GM18867 (cell line): ENCODE measurements at regions not wholly inside any gene's neighbourhood (a gene's known extent, or its start where the extent isn't known, plus 50 kb on each side); places are given as distances from the start of the nearest gene placed in this dataset.

Source experiments
- ATAC-seq: cut with Tn5 transposase; IDR thresholded peaks from one replicate; pipeline ENCODE4 v1.9.1; 2021; ENCODE audit warnings: mild to moderate bottlenecking, moderate library complexity; ENCODE audit not compliant: unreplicated experiment

DNA sequence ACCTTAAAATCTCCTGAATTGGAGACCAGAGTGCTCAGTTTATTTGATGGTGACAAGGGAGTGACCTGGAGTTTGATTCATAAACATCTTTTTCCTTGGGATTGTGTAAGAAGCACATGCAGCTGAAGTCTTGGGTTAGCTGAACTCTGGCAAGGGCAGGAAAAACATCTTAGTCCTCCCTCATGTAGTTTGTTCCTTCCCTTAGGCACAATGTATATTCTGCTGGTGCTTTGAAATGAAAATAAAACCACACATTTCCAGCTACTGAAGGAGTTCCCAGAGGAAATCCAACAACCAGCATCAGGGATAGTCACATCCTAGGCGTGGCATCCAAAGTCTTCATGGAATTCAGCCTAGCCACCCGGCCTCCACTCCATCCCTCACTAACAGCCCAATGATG lies 95.2 kb upstream of the PAPPA start:
- ATAC-seq: no peak

DNA sequence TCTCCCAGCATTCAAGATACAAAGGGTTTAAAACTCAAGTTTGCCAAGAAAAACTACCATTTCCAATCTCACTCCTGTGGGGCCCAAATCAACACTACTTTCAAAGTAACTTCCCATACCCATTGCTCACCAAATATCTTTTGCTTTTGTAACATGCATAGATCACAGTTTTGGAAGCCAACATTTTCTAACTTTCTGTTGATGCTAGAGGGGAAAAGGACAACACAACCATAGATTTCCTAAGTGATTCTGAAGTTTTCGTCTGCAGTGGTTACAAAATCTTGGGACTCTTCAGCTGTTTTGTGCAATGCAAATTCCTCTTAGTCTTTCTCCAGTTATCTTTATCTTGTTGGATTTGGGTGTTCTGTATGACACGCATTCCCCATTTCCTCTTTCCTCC lies 94.1 kb upstream of the PAPPA start:
- no peak for ATAC-seq

DNA sequence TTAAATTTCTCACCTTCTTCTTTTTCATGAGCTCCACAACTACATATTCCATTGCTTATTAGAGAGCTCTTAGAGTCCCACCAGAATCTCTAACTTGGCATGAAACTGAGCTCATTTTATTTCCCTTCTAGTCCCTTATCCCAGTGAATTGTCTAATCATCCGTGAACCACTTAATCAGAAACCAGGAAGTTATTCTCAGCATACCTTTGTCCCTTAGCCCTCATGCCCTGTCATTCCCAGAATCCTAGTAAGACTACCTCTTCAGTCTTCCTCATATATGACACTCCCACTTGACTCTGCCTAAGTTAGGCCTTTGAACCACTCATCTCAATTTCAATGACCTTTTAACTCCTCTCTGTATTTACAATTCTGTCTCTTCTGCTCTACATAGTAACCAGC lies 93.0 kb upstream of the PAPPA start:
- ATAC-seq: no peak

- no peak for ATAC-seq
Measured at GRCh38 chr9:116061546-116062205, 91.9 kb upstream of the PAPPA start.

DNA sequence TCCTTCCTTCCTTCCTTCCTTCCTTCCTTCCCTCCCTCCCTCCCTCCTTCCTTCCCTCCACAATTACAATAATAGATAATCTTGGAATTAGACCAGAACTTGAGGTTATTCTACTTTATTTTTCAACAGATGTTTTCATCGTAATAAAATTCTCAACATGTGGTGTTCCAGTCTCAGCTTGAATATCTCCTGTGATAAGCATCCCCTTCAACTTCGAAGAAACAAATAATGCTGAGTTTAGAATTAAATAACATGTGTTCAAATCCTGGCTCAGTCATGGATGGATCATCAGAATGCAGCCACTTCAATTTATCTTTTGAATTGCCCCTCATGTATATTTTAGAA lies 91.4 kb upstream of the PAPPA start:
- ATAC-seq: no peak

- no peak for ATAC-seq
Measured at GRCh38 chr9:116064970-116065369, 88.6 kb upstream of the PAPPA start.

DNA sequence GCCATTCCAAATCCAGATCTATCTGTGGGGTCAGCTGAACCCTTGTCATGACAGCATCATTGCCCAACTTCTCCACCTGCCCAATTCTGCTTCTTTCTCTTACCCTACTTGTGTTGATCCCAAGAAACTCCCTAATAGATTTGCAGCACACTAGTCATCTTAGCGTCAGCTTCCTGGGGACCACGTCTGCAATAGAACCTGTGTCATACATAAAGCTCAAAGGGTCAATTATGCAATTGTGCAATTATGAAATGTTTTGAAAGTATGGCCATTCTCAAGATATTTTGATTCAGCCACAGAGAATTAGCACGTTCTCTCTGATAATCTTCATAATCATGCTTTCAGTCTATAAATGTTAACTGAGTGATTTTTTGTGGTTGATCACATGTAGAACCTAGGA lies 87.4 kb upstream of the PAPPA start:
- no peak for ATAC-seq

GRCh38 chr9:116067566-116067965 lies 86.0 kb upstream of the PAPPA start:
- ATAC-seq: no peak

GRCh38 chr9:116070256-116070914 lies 83.2 kb upstream of the PAPPA start:
- ATAC-seq: no peak

DNA sequence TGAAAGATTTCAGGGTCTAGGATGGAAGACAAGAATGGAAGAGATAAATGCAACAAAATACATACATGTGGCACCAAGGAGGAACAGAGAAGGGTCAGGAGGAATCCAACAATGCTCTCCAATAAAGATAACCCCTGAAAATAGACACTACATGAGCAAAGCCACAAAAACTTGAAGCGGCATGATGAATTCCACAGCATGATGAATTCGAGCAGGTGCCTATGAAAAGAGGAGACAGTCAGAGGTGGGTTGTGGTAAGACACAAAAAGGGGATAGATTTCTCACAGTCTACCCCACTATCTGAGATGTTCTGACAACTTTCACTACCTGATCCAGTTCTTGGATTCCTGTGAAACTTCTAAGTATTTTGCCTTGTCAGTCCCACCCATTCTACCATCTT lies 81.5 kb upstream of the PAPPA start:
- no peak for ATAC-seq

- ATAC-seq: no peak
Measured at GRCh38 chr9:116073826-116074225, 79.8 kb upstream of the PAPPA start.

- no peak for ATAC-seq
Measured at GRCh38 chr9:116074658-116075057, 78.9 kb upstream of the PAPPA start.

DNA sequence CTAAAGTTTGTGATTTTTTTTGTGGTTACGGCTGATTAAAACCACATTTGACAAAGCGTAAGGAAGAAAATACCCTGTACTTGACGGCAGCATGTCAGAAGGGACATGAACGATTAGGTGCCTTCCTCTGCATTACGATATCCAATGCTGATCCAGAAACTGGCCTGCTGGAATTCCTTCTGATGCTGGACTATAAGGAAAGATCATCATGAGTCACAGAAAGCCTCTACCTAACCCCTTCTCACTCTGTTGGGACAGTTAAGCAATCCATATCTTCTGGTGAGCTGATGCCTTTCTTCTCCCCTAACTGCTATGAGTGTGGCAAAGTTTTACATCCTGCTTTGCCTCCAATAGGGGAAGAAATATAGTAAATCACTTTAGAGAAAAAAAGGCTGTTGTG lies 78.4 kb upstream of the PAPPA start:
- ATAC-seq: no peak

DNA sequence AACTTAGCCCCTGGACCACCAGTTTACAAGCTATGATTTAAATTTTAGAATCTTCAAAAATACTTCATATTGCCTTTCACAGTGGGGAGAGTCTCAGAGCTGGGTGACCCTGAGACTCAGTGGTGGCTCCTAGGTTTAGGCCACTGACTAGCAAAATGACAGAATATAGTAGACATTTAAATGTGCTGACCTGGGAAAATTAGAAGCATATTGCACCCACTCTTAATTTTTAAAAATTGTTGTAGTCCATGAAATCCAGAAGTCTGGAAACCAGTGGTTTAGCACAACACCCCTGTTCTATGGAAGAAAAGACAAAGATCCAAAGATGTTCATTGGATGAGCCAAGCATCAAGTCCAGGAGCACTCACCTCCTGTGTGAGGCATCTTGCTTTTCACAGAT lies 75.0 kb upstream of the PAPPA start:
- ATAC-seq: no peak

- ATAC-seq: no peak
Measured at GRCh38 chr9:116080561-116080960, 73.0 kb upstream of the PAPPA start.

DNA sequence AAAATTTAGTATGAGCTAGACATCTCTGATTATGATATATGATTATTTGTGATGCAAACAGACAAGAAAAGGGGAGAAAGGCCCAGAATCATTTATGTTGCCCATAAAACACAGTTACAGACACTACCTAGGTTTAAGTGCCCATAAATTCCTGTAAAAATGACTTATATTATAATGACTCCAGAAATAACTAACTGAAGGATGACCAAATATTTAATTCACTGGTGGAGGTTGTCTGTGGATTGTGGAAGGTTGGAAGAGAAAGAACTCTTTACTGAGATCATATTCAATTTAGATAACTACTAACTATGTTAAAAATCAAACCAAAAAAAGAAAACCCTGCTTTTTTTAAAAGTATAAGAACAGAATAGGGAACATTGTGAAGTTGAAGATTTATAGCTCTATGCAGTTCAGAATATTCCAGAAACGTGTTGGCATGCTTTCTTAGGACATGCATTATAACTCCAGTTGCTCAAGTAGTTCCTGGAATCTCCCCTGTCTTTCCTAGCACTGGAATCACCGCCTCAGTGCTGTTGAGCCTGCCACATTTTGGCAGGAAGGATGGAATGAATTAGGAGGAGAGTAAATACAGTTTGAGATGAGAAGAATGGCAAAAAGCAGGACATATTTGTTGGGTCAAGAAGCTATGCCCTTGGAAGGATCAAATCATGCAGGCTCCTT lies 72.0 kb upstream of the PAPPA start:
- no peak for ATAC-seq

DNA sequence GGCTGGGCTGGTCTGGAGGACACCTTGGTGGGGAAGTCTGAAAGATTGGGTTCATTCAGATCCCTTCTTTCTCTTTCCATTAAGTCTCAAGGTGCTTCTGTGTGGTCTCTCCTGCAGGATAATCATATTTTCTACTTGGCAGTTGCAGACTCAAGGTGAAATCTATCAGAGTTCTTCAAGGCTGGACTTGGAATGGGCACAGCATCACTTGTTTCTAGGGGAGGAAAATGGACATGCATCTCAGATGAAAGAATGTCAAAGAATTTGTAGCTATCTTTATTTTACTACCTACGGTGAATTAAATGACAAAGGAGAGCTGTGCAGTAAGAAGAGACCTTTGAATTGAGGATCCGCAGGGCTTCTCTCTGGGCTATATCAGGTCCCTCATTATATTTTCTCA lies 69.8 kb upstream of the PAPPA start:
- ATAC-seq: no peak

DNA sequence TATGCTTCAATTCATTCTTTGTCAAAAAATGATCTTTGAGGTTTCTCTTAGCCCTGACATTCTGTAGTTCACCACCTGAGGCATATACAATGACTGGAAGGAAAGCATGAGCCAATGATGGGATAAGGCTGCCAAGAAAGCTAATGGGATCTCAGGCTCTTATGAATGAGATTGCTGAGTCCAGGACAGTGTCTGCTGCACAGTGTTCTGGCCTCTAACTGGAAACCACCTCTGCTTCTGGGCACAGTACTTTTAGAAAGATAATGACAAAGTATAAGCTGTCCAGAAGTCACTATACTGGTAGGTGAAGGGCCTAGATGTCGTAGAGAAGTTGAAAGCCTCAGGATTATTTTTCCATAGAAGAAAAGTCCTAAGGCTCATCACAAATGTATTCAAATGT lies 69.1 kb upstream of the PAPPA start:
- no peak for ATAC-seq

DNA sequence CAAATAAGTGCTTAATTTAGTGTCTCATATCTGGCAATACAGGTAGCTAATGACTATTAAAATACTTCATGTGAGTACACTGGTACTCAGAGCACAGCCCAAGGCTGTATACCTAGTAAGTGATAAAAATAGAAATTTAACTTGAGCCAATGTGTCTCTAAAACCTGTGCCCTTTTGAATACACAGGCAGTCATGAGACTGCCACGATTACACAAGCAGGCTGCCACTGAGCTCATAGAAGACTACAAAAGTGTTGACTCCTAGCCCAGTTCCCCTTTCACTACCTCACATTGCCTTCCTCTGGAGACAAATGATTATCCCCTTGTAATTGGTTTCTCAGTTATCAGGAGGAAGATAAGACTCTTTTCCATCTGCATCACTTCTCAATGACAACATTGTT lies 66.3 kb upstream of the PAPPA start:
- ATAC-seq: no peak

- no peak for ATAC-seq
Measured at GRCh38 chr9:116087751-116088194, 65.8 kb upstream of the PAPPA start.

GRCh38 chr9:116088396-116088795 lies 65.2 kb upstream of the PAPPA start:
- ATAC-seq: no peak

- no peak for ATAC-seq
Measured at GRCh38 chr9:116090030-116090770, 63.4 kb upstream of the PAPPA start.
